Muscle layer of duodenum (tissue), 2 donors: ENCODE measurements at regions not wholly inside any gene's neighbourhood (a gene's known extent, or its start where the extent isn't known, plus 50 kb on each side); places are given as distances from the start of the nearest gene placed in this dataset.

Source experiments
- H3K27ac ChIP-seq: one replicate; pipeline ENCODE4 v1.7.0; 2013; ENCODE audit warnings: mild to moderate bottlenecking, low read length
- H3K27me3 ChIP-seq: one replicate; pipeline ENCODE4 v1.7.0; 2013; ENCODE audit warnings: low read depth, mild to moderate bottlenecking, control low read depth, low read length
- H3K36me3 ChIP-seq, 2 donors: one replicate each; pipeline ENCODE4 v1.7.0; 2013; ENCODE audit warnings: low read length in 2 of 2, control low read depth in 1 of 2, mild to moderate bottlenecking in 1 of 2; ENCODE audit not compliant: insufficient read depth in 2 of 2, control insufficient read depth in 1 of 2
- H3K4me1 ChIP-seq, 2 donors: one replicate each; pipeline ENCODE4 v1.7.0; 2013; ENCODE audit warnings: low read length in 2 of 2, mild to moderate bottlenecking in 2 of 2, control low read depth in 1 of 2, moderate library complexity in 1 of 2; ENCODE audit not compliant: insufficient read depth in 2 of 2, control insufficient read depth in 1 of 2
- H3K4me3 ChIP-seq, 2 donors: one replicate each; pipeline ENCODE4 v1.7.0; 2013; ENCODE audit warnings: low read length in 2 of 2, low read depth in 1 of 2, mild to moderate bottlenecking in 1 of 2
- H3K9me3 ChIP-seq, 2 donors: one replicate each; pipeline ENCODE4 v1.7.0; 2013; ENCODE audit warnings: low read length in 2 of 2, control low read depth in 1 of 2, mild to moderate bottlenecking in 1 of 2; ENCODE audit not compliant: control insufficient read depth in 1 of 2
- donor health status: healthy.

GRCh38 chr21:20730441-20730840 is 267.8 kb upstream of the NCAM2 start:
- Histone ChIP-seq H3K4me1 (no peaks in the 10 kb centered on the region), H3K4me3 (no peak overlapping the region), H3K36me3 (no peaks in the 10 kb centered on the region), H3K9me3 (no peaks in the 10 kb centered on the region), H3K27ac (no peak overlapping the region), H3K27me3 (no peaks in the 10 kb centered on the region)

DNA sequence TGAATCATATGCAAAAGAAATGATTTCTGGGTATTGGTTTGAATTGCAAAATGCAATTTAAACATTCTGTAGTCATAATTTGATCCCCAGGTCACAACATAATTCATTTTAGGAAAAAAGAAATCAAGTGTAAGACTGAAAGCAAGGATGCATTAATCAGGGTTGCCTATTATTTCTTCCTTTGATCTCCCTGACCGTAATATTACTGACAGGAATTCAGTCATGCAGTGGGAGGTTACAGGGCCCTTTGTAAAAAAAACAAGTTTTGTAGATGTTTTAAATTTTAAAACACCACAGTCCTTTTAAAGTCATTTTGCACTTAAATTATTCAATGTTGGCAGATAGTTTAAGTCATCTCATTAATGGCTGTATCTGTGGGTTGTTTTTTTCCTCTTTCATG is 263.0 kb upstream of the NCAM2 start:
- Histone ChIP-seq H3K27me3 (no peaks in the 10 kb centered on the region), H3K36me3 (no peaks in the 10 kb centered on the region), H3K27ac (no peak overlapping the region), H3K4me3 (no peak overlapping the region), H3K4me1 (no peaks in the 10 kb centered on the region), H3K9me3 (no peaks in the 10 kb centered on the region)

GRCh38 chr21:20737227-20737913 is 260.8 kb upstream of the NCAM2 start:
- H3K4me3 ChIP-seq = no peak overlapping the region
- H3K36me3 ChIP-seq = no peaks in the 10 kb centered on the region
- no peaks in the 10 kb centered on the region for H3K9me3 ChIP-seq
- H3K27me3 ChIP-seq = no peaks in the 10 kb centered on the region
- H3K4me1 ChIP-seq = no peaks in the 10 kb centered on the region
- H3K27ac ChIP-seq = no peak overlapping the region

DNA sequence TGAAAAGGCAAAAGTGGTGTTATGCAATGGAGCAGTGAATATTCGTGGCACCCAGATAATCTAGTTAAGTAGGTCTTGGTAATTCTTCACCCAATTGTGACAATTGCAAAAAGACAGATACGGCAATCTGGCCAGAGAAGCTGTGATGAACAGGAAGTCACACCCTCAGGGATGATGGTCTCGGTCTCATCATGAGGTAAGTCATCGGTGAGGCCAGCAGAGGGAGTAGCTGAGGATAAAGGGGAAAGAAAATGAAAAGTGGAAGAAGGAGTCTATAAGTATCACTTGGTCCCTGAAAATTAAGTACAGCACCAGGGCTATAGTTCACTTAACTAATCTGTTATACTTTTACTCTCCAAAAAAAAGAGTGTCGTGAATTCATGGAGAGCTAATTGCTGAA is 258.8 kb upstream of the NCAM2 start:
- no peak overlapping the region for H3K4me3 ChIP-seq
- no peaks in the 10 kb centered on the region for H3K9me3 ChIP-seq
- no peaks in the 10 kb centered on the region for H3K36me3 ChIP-seq
- H3K27ac ChIP-seq = no peak overlapping the region
- H3K4me1 ChIP-seq = no peaks in the 10 kb centered on the region
- H3K27me3 ChIP-seq = no peaks in the 10 kb centered on the region

GRCh38 chr21:20741445-20741844 is 256.8 kb upstream of the NCAM2 start:
- no peaks in the 10 kb centered on the region for H3K36me3 ChIP-seq
- H3K4me1 ChIP-seq = no peaks in the 10 kb centered on the region
- no peak overlapping the region for H3K4me3 ChIP-seq
- H3K27ac ChIP-seq = no peak overlapping the region
- no peaks in the 10 kb centered on the region for H3K27me3 ChIP-seq
- no peaks in the 10 kb centered on the region for H3K9me3 ChIP-seq

GRCh38 chr21:20760221-20760620 is 238.0 kb upstream of the NCAM2 start:
- Histone ChIP-seq H3K27ac (no peak overlapping the region), H3K36me3 (no peaks in the 10 kb centered on the region), H3K4me1 (no peaks in the 10 kb centered on the region), H3K4me3 (no peak overlapping the region), H3K9me3 (no peaks in the 10 kb centered on the region), H3K27me3 (no peaks in the 10 kb centered on the region)

DNA sequence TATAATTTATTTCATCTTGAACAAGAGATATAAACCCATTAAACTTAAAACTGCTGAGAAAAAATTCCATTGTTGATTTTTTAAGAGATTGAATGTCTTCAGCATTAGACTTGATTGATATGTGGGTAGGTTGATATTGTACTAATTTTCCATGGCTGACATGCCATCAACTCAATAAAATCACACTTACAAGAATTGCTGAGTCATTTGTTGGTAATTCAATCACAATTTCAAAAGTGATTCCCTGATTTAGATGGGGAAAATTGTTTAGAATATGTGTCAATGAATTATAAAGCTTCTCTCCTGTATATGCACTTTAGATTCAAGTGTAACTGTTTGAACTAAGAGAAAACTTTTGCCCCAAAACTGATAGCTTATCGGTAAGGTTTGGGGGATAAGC is 223.5 kb upstream of the NCAM2 start:
- Histone ChIP-seq H3K27me3 (no peaks in the 10 kb centered on the region), H3K36me3 (no peaks in the 10 kb centered on the region), H3K9me3 (peaks cover 0 to 6% of the 10 kb centered on the region in 2 donors), H3K4me1 (no peaks in the 10 kb centered on the region), H3K27ac (no peak overlapping the region), H3K4me3 (no peak overlapping the region)

DNA sequence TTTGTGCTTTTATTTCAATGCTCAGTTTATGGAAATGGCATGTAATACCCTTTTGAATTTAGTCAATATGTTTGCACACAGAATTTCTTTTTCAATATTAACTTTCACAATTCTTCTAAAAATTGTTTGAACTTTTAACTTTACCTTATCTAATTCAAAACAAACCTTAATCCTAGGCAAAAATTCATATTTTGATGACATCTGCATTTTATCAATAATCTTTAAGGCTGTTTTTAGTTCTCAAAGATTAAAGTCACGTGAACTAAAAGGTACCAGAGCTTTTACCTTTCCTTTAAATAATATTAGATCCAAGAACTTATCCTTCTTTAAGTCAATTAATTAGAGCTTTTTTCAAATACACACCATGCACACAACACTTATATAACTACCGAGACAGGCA is 218.9 kb upstream of the NCAM2 start:
- H3K4me3 ChIP-seq = no peak overlapping the region
- H3K9me3 ChIP-seq = peaks cover 0 to 10% of the 10 kb centered on the region in 2 donors
- H3K4me1 ChIP-seq = no peaks in the 10 kb centered on the region
- H3K27me3 ChIP-seq = no peaks in the 10 kb centered on the region
- no peaks in the 10 kb centered on the region for H3K36me3 ChIP-seq
- H3K27ac ChIP-seq = no peak overlapping the region

DNA sequence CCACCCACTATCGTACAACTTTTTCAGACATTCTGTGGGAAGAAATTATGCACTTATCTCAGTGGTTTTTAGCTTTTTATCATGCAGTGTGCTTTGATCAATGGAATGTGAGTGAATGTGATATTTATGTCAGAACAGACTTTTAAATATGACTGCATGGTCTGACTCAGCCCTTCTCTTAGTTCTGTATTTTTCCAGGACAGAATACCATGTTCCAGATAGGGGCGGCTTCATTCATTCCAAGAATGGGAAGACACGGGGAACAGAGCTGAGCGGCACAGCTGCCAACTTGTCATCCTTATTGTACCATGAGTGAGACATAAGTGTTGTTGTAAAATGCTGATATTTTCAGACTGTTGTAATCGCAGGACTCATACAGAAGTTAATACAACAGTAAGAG is 214.6 kb upstream of the NCAM2 start:
- Histone ChIP-seq H3K9me3 (peaks cover 0 to 4% of the 10 kb centered on the region in 2 donors), H3K4me1 (no peaks in the 10 kb centered on the region), H3K36me3 (no peaks in the 10 kb centered on the region), H3K27me3 (no peaks in the 10 kb centered on the region), H3K4me3 (no peak overlapping the region), H3K27ac (no peak overlapping the region)

GRCh38 chr21:20789729-20790500 is 208.3 kb upstream of the NCAM2 start:
- Histone ChIP-seq H3K36me3 (no peaks in the 10 kb centered on the region), H3K27me3 (no peaks in the 10 kb centered on the region), H3K27ac (no peak overlapping the region), H3K4me3 (no peak overlapping the region), H3K9me3 (no peaks in the 10 kb centered on the region), H3K4me1 (no peaks in the 10 kb centered on the region)

GRCh38 chr21:20800106-20800505 is 198.1 kb upstream of the NCAM2 start:
- no peak overlapping the region for H3K4me3 ChIP-seq
- H3K4me1 ChIP-seq = no peaks in the 10 kb centered on the region
- no peaks in the 10 kb centered on the region for H3K9me3 ChIP-seq
- H3K27me3 ChIP-seq = no peaks in the 10 kb centered on the region
- H3K27ac ChIP-seq = no peak overlapping the region
- H3K36me3 ChIP-seq = no peaks in the 10 kb centered on the region

DNA sequence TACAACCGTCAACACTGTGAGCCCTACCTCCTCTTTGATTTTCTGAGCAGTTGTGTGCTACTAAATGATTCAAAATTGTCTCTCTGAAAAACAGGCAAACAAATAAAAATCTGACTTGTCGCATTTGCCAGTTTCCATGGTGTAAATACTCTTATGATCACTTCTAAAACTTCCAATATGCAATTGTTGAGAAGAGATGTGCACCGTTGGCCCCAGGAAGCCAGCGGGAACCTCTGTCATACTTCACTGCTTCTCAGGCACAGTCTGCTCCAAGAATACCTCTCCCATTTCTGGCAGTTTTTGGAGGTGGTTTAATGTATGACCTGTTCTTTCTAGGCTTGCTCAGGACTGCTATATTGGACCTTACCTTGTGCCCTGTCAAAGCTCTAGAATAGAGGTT is 196.0 kb upstream of the NCAM2 start:
- no peak overlapping the region for H3K27ac ChIP-seq
- no peak overlapping the region for H3K4me3 ChIP-seq
- H3K9me3 ChIP-seq = no peaks in the 10 kb centered on the region
- no peaks in the 10 kb centered on the region for H3K27me3 ChIP-seq
- H3K4me1 ChIP-seq = no peaks in the 10 kb centered on the region
- no peaks in the 10 kb centered on the region for H3K36me3 ChIP-seq
